Urothelium cell line (cell line): ENCODE measurements at regions not wholly inside any gene's neighbourhood (a gene's known extent, or its start where the extent isn't known, plus 50 kb on each side); places are given as distances from the start of the nearest gene placed in this dataset.

Source experiments
- DNase-seq: peaks from one replicate; pipeline ENCODE4 v3.0.0; 2011; ENCODE audit warnings: low spot score, mixed read lengths
- FAIRE-seq: peaks from 2 replicates; lab custom pipeline; 2011; peaks lifted over from hg19 to GRCh38; lab: Jason Lieb, UNC

DNA sequence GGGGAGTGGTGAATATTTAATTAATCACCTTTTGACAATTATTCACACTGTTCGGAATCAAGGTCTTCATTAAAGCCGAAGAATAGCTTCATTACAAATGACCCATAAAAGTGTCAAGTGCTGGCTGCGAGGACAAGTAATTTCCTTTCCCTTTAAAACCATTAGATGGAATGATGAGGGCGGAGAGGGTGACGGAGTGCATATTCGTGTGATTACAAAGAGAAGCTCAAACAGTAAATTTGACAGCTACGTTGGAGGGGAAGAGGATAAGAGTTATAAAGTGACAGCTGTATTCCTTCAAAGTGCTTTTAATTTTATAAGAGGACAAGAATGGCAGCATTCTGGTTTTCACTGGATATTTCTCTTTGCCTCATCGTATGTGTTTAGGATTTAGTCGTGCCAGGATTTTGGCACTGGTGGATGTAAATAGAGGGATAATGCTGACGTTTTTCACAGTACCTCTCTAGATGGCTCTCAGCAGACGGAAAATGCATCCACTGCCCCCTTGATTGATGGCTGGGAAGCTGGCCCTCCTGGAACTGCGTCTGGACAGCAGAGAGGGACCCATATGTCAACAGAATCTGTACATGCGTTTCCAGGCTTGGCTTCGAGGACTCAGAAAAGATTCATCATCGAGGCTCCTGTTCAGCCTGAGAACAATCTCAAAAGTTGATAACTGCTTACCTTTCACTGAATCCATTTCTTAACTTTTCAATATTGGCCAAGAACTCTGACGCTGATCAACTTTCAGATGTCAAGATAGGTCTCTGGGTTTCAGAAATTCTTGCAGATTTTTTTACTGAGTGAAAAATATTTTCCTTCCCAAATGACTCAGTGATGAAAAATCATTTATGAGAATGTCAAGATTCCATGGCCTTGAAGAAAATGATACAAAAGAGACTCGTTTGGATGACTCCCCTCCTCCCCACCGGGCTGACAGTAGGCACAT, 50.4 kb upstream of the IRX2 start:
- FAIRE-seq: no peak
- peak; percentile 15 for DNase-seq
